GM19397 (cell line): ENCODE measurements at regions not wholly inside any gene's neighbourhood (a gene's known extent, or its start where the extent isn't known, plus 50 kb on each side); places are given as distances from the start of the nearest gene placed in this dataset.

Experiments
- ATAC-seq: cut with Tn5 transposase; IDR thresholded peaks from one replicate; pipeline ENCODE4 v1.9.1; 2021; ENCODE audit warnings: mild to moderate bottlenecking, moderate library complexity; ENCODE audit not compliant: unreplicated experiment

DNA sequence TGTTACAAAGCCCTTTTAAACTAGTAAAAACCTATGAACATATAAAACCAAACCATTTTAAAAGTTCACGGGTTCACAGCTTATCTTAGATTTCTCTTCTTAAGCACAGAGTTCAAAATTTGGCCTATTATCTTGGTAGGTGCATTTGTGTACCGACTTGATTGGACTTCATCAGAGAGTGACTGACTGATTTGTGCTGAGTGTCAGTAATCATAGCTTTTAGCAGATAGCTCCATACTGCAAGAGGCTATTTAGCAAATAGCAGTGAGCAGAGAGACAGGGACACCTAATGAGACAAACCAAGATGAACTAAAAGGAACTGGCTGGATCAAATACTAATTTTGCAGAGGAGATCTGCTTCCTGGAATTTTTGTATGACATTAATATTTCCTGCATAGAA, 274.5 kb downstream of the PRR16 start:
- no peak for ATAC-seq

DNA sequence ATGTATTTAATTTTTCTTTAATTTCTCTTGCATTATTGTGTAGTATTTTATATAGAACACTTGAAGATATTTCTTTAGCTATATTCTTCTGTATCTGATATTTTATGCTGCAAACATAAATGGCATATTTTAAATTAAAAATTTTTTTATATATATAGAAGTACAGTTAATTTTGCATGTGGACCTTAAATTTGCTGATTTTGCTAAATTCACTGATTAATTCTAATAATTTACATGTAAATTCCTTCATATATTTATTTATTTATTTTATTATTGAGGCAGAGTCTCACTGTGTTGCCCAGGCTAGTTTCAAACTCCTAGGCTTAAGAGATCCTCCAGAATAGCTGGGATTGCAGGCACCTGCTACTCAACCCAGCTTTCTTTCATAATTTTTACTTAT, 276.9 kb downstream of the PRR16 start:
- no peak for ATAC-seq

DNA sequence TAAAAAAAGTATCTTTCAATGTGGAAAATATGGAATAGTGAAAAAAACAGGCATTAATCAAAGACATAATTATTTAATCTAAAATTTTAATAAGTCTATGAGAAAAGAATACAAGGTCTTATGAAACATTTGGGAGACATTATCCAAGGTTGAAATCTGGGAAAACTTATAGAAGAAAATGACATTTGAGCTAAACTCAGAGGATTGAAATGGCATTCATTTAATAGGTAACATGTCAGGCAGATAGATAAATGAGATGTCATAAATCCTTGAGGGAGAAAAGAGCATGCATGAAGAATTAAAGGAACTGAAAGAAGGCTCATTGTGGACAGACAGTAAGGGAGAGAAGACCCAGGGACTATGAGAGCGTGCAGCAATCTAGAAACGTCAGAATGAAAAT, 284.4 kb downstream of the PRR16 start:
- no peak for ATAC-seq

DNA sequence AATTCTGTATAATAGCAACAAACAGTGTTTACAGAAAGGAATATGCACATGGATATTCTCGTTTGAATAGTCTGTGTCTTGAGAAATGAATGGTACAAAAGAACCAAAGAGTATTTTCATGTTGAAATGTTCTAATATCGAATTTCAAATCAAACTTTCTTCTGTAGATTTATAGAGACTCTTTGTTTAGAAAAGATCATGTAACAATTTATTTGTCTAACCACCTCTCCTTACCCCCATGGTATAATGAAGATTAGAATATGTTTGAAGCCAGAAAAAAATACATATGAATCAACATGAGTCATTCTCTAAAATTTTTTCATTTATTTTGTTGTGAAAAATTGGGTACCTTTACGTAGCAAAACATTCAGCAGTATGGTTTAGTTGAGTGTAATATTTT, 285.6 kb downstream of the PRR16 start:
- no peak for ATAC-seq

DNA sequence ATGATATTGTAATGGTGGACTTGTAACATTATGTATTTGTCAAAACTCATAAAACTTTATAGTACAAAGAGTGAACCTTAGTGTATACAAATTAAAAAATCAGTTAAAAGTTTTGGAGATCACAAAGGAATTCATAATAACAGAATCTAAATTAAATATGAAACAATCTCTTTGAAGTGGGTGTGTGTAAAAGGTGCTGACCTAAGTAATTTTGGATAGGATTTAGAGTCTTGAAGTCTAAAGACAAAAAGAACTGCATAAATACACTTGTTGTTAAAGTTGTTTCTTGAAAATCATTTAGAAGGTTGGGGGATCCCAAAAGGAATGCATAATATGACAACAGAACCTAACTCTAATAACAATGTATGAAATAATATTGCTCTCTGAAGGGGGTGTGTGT, 295.5 kb downstream of the PRR16 start:
- no peak for ATAC-seq

DNA sequence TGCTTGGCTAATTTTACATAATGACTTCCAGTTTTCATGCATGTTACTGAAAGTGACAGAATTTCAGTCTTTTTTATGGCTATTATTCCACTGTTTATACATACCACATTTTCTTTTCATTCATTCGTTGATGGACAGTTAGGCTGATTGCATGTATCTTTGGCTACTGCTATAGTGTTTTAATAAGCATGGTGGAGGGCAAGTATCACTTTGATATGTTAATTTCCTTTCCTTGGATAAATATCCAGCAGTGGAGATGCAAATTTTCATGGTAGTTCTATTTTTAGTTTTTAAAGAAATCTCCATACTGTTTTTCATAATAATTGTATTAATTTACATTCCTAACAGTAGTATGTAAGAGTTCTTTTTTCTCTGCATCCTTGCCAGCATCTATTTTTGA, 297.9 kb downstream of the PRR16 start:
- no peak for ATAC-seq

DNA sequence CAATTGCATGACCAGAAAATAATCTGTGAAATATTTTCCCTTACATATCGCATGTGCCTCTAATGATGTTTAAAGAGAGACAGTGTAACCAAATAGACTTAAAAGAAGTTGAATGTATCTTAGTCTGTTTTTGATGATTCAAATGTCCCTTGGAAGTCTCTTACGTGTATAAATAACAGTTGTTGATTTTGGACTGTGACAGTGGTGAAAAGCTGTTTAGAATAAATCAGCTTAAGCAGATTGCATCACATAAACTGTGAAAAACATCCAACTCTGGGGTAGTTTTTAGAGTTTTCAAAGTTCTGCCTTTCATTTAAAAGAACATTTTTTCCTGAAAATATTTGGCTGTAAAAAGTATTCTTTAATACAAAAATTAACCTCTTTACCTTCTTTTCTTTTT, 301.1 kb downstream of the PRR16 start:
- no peak for ATAC-seq

DNA sequence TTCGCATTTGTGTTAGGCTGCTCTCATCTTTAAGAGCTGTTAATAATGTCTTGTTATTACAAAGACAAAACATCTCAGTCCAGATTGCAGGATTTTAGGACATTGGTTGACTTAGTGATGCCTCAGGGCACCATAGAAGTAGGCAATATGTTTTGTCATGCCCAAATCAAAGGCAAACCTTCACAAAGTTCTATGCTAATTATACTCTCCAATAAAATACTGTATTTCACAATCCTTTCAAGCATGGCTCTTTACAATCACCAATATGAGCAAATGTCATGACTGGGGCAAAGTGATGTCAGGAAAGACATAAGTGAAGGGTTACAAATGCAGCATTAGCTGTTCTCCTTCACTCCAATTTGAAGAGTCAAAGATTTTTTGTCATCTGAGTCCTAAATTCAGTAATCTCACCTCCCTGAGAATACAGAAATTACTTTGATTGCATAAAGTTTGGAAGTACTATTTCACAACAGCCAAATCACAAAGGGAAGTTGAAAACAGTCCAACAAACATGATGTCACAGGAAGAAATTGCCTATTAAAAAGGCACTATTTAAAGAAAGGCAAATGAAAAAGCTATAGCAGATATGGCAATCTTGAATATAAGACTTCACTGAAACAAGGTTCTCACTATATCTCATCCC, 303.2 kb downstream of the PRR16 start:
- no peak for ATAC-seq

DNA sequence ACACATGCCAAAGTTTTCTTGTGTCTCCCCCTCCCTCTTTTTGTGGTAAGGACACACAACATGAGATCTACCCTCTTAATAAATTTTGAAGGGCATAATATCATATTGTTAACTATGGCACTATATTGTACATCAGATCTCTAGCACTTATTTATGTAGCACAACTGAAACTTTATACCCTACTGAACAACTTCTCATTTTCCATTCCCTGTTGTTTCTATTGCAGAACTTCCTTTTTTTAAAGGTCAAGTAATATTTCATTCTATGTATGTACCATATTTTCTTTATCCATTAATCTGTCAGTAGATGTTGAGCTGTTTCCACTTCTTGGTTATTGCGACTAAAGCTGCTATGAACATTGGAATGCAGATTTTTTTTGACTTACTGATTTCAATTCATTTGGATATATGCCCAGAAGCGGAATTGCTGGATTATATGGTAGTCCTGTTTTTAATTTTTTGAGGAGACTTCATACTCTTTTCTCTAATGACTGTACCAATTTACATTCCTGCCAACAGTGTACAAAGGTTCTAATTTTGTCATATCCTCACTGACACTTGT, 305.3 kb downstream of the PRR16 start:
- no peak for ATAC-seq

DNA sequence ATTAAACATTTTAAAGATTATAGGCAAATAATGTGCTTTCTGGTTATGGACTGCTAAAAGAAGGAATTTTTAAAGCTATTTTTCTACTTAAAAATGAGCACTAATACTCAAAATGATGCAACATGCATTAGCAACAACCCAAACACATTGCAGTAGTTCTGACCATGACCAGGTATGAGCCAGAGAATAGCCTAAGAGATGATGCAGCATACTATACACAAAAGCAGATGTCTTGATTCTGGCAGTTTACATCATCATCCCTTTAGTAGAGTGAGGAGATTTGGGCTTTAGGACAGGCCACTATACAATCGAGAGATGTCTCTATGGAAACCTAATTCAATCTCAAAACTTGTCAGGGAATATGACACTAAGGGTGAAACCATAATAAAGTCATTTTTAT, 307.1 kb downstream of the PRR16 start:
- ATAC-seq, result no peak

DNA sequence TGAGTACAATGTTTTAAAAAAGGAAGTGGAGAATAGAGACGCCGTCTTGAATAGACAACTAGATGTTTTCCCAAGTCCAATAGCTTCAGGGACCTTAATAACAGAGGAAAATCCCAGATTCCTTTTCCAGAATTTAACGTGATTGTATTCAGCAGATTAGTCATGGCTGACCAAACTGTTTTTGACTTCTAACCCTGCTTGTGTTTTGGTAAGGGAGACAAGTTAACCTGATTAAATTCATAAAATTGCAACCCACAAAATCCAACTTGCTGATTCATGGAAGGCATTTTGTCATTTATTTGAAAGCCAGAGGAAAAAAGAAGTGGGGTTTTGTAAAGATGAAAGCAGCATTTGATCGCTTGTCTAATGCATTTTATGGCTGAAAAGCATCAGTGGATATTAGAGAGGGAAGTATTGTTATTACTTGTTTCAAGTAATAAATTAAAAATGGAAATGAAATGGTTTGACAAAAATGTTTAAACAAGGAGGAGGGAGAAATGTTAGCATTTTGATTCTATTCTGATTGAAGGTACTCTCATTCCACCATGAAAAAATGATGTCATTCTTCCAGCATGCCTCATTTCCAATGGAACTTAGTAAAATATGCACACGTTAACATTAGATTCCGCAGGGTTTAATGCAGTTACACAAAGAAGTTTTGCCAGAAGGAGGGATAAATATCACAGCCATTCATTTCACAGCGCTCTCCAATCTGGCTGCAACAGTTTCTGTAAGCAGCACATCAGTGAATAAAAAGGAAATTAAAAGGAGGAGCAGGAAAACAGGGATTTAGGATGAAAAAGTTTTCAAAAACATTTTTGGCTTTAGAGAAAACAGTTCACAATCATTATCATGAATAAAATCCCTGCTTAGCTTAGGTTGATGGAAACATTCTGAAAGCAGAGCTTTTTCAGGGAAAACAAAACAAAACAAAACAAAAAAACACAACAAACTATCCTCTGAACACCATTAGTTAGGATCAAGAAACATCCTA, 314.7 kb downstream of the PRR16 start:
- no peak for ATAC-seq

DNA sequence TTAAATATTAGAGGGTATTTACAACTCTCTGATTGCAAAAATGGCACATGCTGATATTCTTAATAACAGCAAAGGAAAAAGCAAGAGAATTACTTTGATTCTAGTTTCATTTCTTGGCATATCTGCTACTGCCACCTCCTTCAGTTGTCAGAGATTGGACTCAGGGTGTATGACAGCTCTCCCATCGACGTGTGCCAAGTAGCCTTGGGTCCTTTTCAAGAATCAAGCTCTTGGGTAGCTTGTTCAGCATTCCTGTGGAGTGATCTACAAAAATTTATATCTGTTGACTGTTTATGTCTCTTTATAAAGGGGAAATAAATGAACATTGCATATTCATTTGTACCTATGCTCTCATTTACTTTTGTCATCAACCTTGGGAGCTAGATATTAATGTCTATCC, 315.6 kb downstream of the PRR16 start:
- no peak for ATAC-seq

DNA sequence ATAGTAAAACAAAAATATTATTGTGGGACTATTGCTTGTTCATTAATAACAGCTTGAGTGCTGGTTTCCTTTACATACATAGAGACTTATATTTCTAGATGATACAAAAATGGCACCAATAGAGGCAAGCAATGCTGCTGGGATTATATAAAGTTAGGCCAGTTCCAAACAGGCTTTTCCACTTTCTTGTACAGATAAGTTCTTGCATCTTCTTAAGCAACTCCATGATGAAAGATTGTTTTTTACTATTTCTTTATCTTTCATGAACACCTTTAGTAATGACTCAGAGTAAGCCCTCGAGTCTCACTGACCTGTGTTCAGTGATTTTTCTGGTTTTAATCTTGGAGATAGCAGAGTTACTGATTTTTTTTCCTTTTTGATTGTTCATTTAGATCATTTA, 324.4 kb downstream of the PRR16 start:
- no peak for ATAC-seq

DNA sequence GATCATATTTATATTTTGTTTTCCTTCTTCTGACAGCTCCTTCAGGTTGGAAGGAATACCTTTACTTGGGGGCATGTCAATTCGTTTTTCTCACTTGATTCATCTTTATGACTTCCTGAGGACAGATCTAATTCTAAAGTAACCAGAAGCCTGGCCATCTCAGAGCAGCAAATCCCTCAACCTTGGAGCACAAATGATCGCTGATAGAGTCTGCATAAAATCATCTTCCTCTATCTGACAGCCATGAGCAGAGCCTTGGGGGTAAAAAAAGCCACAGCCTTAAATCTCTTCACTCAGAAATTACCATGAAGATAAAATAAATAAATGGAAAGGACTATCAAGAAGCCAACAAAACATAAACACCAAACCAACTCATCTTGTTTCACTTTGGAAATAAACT, 325.8 kb downstream of the PRR16 start:
- no peak for ATAC-seq

DNA sequence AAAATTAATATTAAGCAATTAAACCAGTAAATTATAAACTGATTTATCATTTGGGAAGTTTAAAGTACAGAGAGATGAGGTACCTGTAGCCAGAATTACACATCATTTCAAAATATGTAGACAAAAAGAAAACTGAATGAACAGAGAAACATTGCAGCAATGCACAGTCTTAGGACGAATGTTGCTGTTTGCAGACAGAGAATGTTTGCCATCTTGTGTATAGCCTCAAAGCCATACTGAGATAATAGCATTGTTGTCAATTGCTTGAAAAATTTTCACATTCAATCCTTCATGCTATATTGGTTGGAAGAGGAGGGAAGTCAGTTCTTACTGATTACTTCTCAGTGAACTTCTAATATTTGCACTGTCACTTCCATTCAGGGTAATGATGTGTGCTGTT, 326.2 kb downstream of the PRR16 start:
- ATAC-seq, result no peak

DNA sequence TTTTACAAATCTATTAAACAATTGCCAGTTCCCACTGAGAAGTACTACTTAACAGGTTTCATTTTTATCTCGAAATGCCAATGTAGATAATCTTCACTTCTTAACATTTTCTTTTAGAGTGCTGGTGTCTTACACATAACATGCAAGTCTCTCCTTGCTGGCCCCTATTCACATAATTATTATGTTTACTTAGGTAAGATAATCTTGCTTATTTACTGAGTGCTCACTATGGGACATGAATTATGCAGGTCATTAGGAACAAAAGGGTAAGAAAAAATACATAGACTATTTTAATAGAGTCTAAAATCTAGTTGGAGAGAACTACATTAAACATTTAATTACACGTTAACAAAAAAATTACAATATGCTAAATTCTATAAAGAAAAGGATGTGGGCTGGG, 328.4 kb downstream of the PRR16 start:
- ATAC-seq, result no peak

DNA sequence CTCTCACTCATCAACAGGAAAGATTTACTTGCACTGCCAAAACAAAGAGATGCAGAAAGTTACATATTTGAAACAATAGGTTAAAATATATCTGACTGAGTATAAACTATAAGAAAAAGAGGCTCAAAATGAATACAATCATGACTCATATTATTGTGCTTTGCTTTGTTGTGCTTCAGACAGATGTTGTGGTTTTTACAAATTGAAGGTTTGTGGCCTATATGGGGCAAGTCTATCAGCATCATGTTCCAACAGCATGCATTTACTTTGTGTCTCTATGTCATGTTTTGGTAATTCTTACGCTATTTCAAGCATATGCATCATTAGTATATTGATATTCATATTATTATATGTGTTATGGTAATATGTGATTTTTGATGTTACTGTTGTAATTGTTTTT, 330.0 kb downstream of the PRR16 start:
- no peak for ATAC-seq

DNA sequence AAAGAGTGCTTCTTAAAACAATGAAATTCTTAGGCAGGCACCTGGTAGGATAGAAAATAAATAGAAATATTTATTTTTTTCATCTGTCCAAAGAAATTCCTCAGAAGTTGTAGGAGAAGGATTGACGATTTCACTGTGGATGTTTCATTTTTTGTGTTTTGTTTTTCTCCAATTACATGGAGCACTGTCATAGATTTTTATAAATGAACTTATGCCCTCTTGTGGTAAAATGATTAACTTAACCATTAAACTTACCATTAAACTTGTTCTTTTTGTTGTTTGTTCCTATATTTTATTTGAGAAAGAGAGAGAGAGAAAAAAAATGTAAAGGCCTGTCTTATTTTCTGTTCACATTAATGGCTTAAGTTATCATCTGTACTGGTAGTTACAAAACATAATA, 339.2 kb downstream of the PRR16 start:
- no peak for ATAC-seq

DNA sequence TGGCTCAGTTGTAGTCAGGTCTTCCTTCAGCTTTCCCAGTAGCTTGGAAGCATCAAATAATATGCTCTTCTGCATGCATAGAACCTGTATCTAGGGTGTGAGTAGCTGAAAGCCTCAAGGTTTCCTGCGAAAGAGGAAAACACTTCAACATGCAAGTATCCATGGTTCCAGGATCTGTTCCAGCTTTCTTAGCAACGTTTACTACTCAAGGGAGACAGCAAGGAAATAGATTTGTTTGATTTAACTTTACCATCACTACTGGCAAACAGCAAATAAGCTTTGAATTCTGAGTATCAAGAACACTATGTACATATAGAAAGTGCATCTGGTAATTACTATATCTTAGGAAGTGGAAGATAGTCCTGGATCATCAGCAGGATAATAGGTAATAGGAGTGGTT, 341.0 kb downstream of the PRR16 start:
- ATAC-seq, result no peak

DNA sequence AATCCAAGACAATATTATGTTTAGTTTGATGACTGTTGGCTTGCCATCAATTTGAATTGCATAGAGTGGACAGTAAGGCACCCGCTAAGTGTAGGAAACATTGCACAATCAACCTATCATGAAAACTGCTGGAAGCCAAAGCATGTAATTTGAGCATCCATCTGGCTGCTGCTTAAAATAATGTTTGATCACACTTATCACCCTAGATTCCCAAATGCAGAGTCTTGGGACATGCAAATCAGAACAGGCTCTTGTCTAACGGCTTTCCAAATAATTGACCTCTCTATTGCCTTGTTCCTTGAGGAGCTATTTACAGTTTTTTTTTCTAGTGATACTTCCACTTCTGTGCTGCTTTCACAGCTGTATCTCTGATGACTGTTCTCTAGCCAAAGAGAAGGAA, 342.1 kb downstream of the PRR16 start:
- ATAC-seq, result no peak

DNA sequence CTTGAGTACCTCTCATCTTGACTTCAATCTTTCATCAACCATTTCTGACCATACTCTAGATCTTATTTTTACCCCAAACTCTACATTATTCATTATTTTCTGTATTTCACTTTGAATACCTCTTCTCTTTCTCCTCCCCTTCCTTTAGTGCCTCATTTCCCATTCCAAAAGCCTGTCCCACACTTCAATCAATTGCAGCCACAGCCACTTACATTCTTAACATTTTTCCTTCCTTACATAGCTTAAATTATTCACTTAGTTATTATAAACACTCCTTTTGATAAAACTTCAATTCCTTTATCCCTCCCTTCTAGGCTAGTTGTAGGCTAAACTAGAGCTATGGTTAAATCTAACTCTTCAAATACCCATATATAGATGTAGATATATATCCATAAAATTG, 344.0 kb downstream of the PRR16 start:
- ATAC-seq, result no peak

DNA sequence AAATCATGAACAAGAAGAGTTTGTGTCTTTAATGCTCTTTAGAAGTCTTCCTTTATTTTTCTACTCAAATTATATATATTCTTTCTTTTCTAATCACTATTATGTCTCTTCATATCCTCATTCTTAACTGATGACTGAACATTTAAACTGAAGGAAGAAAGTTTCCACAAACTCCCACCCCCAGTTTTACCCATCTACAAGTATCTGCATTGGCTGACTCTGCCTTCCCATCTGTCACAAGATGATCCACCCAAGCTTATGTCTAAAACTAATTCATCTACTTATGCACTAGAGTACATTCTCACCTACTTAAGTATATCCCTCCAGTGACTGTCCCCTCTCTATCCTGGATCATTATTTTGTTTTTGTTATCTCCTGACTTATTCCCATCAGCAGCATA, 344.5 kb downstream of the PRR16 start:
- ATAC-seq, result no peak
